OCI-LY3 (cell line): ENCODE measurements at regions not wholly inside any gene's neighbourhood (a gene's known extent, or its start where the extent isn't known, plus 50 kb on each side); places are given as distances from the start of the nearest gene placed in this dataset.

ENCODE experiments used
- H2AFZ ChIP-seq: fragments of 200-600, 300-600 bp; shearing (Covaris generic); 2 replicates; pipeline ENCODE4 v1.6.0; 2014; ENCODE audit warnings: antibody characterized with exemption, low read depth, low read length
- H3K27ac ChIP-seq: fragments of 200-600, 300-600 bp; sonication (generic); 2 replicates; pipeline ENCODE4 v1.5.1; 2014; ENCODE audit warnings: mild to moderate bottlenecking, low read length, moderate library complexity, mixed read lengths
- H3K27me3 ChIP-seq: fragments of 200-600, 300-600 bp; sonication (generic); 2 replicates; pipeline ENCODE4 v1.6.1; 2014; ENCODE audit warnings: low read depth, low read length, mixed read lengths
- H3K36me3 ChIP-seq: fragments of 200-600, 300-600 bp; sonication (generic); replicated peaks from 2 replicates; pipeline ENCODE3; 2014; ENCODE audit warnings: low read depth, low read length, mixed read lengths
- H3K4me1 ChIP-seq: fragments of 300-600, 200-600 bp; sonication (generic); 2 replicates; pipeline ENCODE4 v1.6.1; 2014; ENCODE audit warnings: low read length, mixed read lengths
- H3K4me2 ChIP-seq: fragments of 200-600, 300-600 bp; sonication (generic); 2 replicates; pipeline ENCODE4 v1.6.1; 2014; ENCODE audit warnings: low read length, mixed read lengths
- H3K4me3 ChIP-seq: fragments of 300-600, 200-600 bp; sonication (generic); 2 replicates; pipeline ENCODE4 v1.5.1; 2014; ENCODE audit warnings: antibody characterized with exemption, mild to moderate bottlenecking, low read length, moderate library complexity
- H3K79me2 ChIP-seq: fragments of 300-600, 200-600 bp; shearing (Covaris generic); 2 replicates; pipeline ENCODE4 v1.6.1; 2014; ENCODE audit warnings: mild to moderate bottlenecking, low read length, mixed read lengths
- H3K9ac ChIP-seq: fragments of 300-600, 200-600 bp; shearing (Covaris generic); 2 replicates; pipeline ENCODE4 v1.6.0; 2014; ENCODE audit warnings: mild to moderate bottlenecking, low read length, moderate library complexity
- H3K9me3 ChIP-seq: fragments of 200-600, 300-600 bp; shearing (Covaris generic); 2 replicates; pipeline ENCODE4 v1.6.1; 2014; ENCODE audit warnings: low read length, mixed read lengths; ENCODE audit not compliant: insufficient read depth
- H4K20me1 ChIP-seq: fragments of 200-600, 300-600 bp; sonication (generic); 2 replicates; pipeline ENCODE4 v1.6.1; 2016; ENCODE audit warnings: low read length, mixed read lengths; ENCODE audit not compliant: insufficient read depth
- CTCF ChIP-seq: fragments of 200-600, 300-600 bp; sonication (generic); IDR thresholded peaks from 2 replicates; pipeline ENCODE4 v1.5.1; 2014; ENCODE audit warnings: antibody characterized with exemption, low read length, low read depth
- EZH2phosphoT487 ChIP-seq: fragments of 200-600 bp; shearing (Covaris generic); IDR thresholded peaks from 2 replicates; pipeline ENCODE4 v1.6.1; 2018; ENCODE audit warnings: antibody characterized with exemption, mixed run types, low read depth

DNA sequence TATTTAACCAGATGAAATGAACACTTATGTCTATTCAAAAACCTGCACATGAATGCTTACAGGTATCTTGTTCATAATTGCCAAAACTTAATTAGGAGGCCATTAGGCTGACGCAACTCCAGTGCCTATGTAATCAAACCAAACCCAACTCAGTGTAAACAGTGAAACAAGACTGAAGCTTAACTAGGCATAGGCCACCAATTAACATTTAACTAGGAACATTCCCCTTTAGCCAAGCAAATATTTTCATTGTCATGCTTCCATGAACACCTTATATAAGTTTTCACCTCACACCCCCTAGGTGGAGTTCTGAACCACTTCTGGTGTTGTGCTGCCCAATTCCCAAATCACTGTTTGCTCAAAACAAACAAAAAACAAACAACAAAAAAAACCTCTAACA, 686.0 kb downstream of the STPG2 start:
- no peak overlapping the region for H3K27ac ChIP-seq
- no peak overlapping the region for H3K4me3 ChIP-seq
- no peaks in the 10 kb centered on the region for H3K36me3 ChIP-seq
- H4K20me1 ChIP-seq = no peaks in the 10 kb centered on the region
- no peaks in the 10 kb centered on the region for H3K9me3 ChIP-seq
- no peak overlapping the region for H3K4me2 ChIP-seq
- no peaks in the 10 kb centered on the region for H3K27me3 ChIP-seq
- H2AFZ ChIP-seq = no peak overlapping the region
- TF ChIP-seq EZH2phosphoT487 = no peak
- TF ChIP-seq CTCF = no peak
- H3K79me2 ChIP-seq = no peaks in the 10 kb centered on the region
- H3K9ac ChIP-seq = no peak overlapping the region
- no peaks in the 10 kb centered on the region for H3K4me1 ChIP-seq

DNA sequence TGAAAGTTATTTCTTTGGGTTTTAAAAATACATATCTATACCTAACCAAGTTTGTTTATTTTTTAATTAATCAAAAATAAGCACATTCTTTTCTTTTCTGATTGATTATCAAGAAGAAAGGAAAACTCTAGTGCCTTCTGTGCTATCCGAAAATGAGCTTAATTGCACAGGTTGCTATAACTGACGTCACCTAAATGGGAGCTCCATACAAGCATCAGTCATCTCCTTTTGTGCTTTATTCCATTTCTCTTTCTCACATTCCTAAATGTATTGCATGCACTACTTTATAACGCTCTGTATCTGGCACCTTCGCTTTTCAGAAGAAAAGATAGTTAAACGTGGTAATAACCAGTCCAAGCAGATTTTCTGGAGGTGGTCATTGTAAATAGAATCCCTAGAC, 675.0 kb downstream of the STPG2 start:
- Histone ChIP-seq H3K4me1 (no peaks in the 10 kb centered on the region), H3K79me2 (no peaks in the 10 kb centered on the region), H3K27ac (no peak overlapping the region), H3K36me3 (no peaks in the 10 kb centered on the region), H2AFZ (no peak overlapping the region), H3K9ac (no peak overlapping the region), H3K4me3 (no peak overlapping the region), H3K9me3 (no peaks in the 10 kb centered on the region), H3K27me3 (no peaks in the 10 kb centered on the region), H4K20me1 (no peaks in the 10 kb centered on the region), H3K4me2 (no peak overlapping the region)
- TF ChIP-seq EZH2phosphoT487 = no peak
- no peak for TF ChIP-seq CTCF

GRCh38 chr4:97475621-97476020, 667.7 kb downstream of the STPG2 start:
- H3K9ac ChIP-seq = no peak overlapping the region
- no peak overlapping the region for H3K27ac ChIP-seq
- no peaks in the 10 kb centered on the region for H3K79me2 ChIP-seq
- no peaks in the 10 kb centered on the region for H3K27me3 ChIP-seq
- H3K9me3 ChIP-seq = no peaks in the 10 kb centered on the region
- H2AFZ ChIP-seq = no peak overlapping the region
- H3K4me1 ChIP-seq = no peaks in the 10 kb centered on the region
- TF ChIP-seq EZH2phosphoT487 (no peak), CTCF (no peak)
- H3K4me3 ChIP-seq = no peak overlapping the region
- H4K20me1 ChIP-seq = no peaks in the 10 kb centered on the region
- H3K36me3 ChIP-seq = no peaks in the 10 kb centered on the region
- H3K4me2 ChIP-seq = no peak overlapping the region

- no peak for TF ChIP-seq CTCF
- TF ChIP-seq EZH2phosphoT487 = no peak
- no peaks in the 10 kb centered on the region for H3K4me1 ChIP-seq
- no peak overlapping the region for H3K27ac ChIP-seq
- no peak overlapping the region for H3K4me3 ChIP-seq
- no peaks in the 10 kb centered on the region for H3K9me3 ChIP-seq
- H3K27me3 ChIP-seq = no peaks in the 10 kb centered on the region
- no peaks in the 10 kb centered on the region for H3K36me3 ChIP-seq
- no peak overlapping the region for H2AFZ ChIP-seq
- no peaks in the 10 kb centered on the region for H4K20me1 ChIP-seq
- no peaks in the 10 kb centered on the region for H3K79me2 ChIP-seq
- no peak overlapping the region for H3K9ac ChIP-seq
- no peak overlapping the region for H3K4me2 ChIP-seq
Observed at GRCh38 chr4:97477974-97478373, 665.3 kb downstream of the STPG2 start.
